ENCODE measurements at regions not wholly inside any gene's neighbourhood (a gene's known extent, or its start where the extent isn't known, plus 50 kb on each side); places are given as distances from the start of the nearest gene placed in this dataset.

DNA sequence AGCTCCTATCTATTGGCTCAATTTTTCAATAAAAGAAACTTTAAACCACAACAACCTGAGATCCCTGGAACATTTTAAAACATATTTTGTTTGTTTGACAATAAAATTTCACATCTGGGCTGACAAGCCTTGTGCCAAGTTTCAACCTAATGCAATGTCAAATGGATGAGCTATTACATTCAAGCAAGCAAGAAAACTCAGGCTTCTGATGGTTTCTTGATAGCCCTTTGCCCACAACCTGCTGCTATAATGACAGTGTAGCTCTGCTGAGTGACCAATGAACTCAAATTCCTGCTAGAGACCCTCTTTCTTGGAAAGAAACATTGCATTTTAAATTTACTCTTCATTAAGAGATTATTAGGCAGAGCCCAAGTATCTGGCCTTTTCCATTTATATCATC lies 472.9 kb downstream of the ARHGEF28 start:
- no peak for TF ChIP-seq CTCF (IDR thresholded peaks at IDR 0.05; ENCODE audit: borderline replicate concordance, extremely low read depth, insufficient read depth)
- no peak for FAIRE-seq
- intact Hi-C loops (cut with DNase I) = no loop called here
- Histone ChIP-seq H3K27ac (ENCODE audit: low read depth in 2 of 2, low read length in 2 of 2) (no peak overlapping the region), H3K36me3 (ENCODE audit: control insufficient read depth in 2 of 3, insufficient read depth in 3 of 3, low read length in 3 of 3) (no peaks in the 10 kb centered on the region), H3K9ac (ENCODE audit: low read length in 3 of 3) (no peak overlapping the region), H3K4me3 (ENCODE audit: low read length in 3 of 3) (no peak overlapping the region), H3K27me3 (ENCODE audit: control insufficient read depth, insufficient read depth, low read length) (no peaks in the 10 kb centered on the region), H3K4me1 (ENCODE audit: control insufficient read depth in 2 of 3, insufficient read depth in 2 of 3, low read depth in 1 of 3, low read length in 3 of 3) (peaks cover 0 to 5% (median 0%) of the 10 kb centered on the region in 3 donors), H3K9me3 (ENCODE audit: control insufficient read depth in 2 of 3, insufficient read depth in 1 of 3, low read length in 3 of 3) (peaks cover 0 to 4% (median 0%) of the 10 kb centered on the region in 3 donors)
- peak in 1 of 5 donors; percentile 45 for DNase-seq

DNA sequence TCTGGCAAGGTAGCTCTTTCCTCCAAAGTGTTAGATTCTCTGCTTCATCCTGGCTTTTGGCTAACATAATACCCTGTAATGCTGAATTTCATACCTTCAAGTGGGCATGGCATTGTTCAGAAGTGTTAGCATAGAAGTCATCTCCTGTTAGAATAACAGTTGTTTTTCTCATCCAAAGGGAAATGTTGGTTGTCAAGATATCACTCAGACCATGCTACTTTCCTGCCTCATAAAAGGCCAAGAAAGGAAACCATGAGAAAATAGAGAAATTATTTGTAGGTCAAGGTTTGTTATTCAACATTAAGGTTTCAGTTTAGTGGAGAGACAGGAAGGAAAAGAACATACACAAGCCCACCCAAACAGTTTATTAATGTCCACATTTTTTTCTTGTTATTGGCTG lies 472.5 kb downstream of the ARHGEF28 start:
- peak in 1 of 5 donors; percentile 56 for DNase-seq
- intact Hi-C loops (cut with DNase I) = no loop called here
- H3K27ac ChIP-seq (ENCODE audit: low read depth in 2 of 2, low read length in 2 of 2) = no peak overlapping the region
- no peak for TF ChIP-seq CTCF (IDR thresholded peaks at IDR 0.05; ENCODE audit: borderline replicate concordance, extremely low read depth, insufficient read depth)
- no peak overlapping the region for H3K4me3 ChIP-seq (ENCODE audit: low read length in 3 of 3)
- no peaks in the 10 kb centered on the region for H3K27me3 ChIP-seq (ENCODE audit: control insufficient read depth, insufficient read depth, low read length)
- H3K36me3 ChIP-seq (ENCODE audit: control insufficient read depth in 2 of 3, insufficient read depth in 3 of 3, low read length in 3 of 3) = no peaks in the 10 kb centered on the region
- H3K9me3 ChIP-seq (ENCODE audit: control insufficient read depth in 2 of 3, insufficient read depth in 1 of 3, low read length in 3 of 3) = peaks cover 0 to 4% (median 0%) of the 10 kb centered on the region in 3 donors
- no peak for FAIRE-seq
- no peak overlapping the region for H3K9ac ChIP-seq (ENCODE audit: low read length in 3 of 3)
- peaks cover 0 to 5% (median 0%) of the 10 kb centered on the region in 3 donors for H3K4me1 ChIP-seq (ENCODE audit: control insufficient read depth in 2 of 3, insufficient read depth in 2 of 3, low read depth in 1 of 3, low read length in 3 of 3)

DNA sequence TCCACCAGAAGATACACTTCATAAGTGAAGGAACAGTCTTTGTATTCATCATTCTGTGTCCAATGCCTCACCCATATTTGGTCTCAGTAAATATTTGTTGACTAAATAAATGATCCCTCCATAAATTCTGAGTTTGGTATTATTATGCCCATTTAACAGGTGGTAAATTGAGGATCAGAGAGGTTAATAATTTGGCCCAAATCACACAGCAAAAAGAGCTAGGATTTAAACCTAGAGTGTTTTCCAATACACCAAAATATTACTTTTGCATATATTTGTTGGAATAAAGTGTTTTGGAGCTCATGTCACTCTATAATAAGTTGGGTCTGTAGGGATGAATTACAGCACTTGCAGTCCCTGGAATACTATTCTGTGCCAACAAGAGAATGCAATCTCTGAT lies 470.3 kb downstream of the ARHGEF28 start:
- no peak overlapping the region for H3K27ac ChIP-seq (ENCODE audit: low read depth in 2 of 2, low read length in 2 of 2)
- H3K4me1 ChIP-seq (ENCODE audit: control insufficient read depth in 2 of 3, insufficient read depth in 2 of 3, low read depth in 1 of 3, low read length in 3 of 3) = peaks cover 0 to 5% (median 0%) of the 10 kb centered on the region in 3 donors
- TF ChIP-seq CTCF (IDR thresholded peaks at IDR 0.05; ENCODE audit: borderline replicate concordance, extremely low read depth, insufficient read depth) = no peak
- FAIRE-seq (no peak), DNase-seq (no peak)
- H3K27me3 ChIP-seq (ENCODE audit: control insufficient read depth, insufficient read depth, low read length) = no peaks in the 10 kb centered on the region
- intact Hi-C loops (cut with DNase I) = no loop called here
- peaks cover 0 to 4% (median 0%) of the 10 kb centered on the region in 3 donors for H3K9me3 ChIP-seq (ENCODE audit: control insufficient read depth in 2 of 3, insufficient read depth in 1 of 3, low read length in 3 of 3)
- H3K36me3 ChIP-seq (ENCODE audit: control insufficient read depth in 2 of 3, insufficient read depth in 3 of 3, low read length in 3 of 3) = no peaks in the 10 kb centered on the region
- no peak overlapping the region for H3K4me3 ChIP-seq (ENCODE audit: low read length in 3 of 3)
- H3K9ac ChIP-seq (ENCODE audit: low read length in 3 of 3) = no peak overlapping the region

DNA sequence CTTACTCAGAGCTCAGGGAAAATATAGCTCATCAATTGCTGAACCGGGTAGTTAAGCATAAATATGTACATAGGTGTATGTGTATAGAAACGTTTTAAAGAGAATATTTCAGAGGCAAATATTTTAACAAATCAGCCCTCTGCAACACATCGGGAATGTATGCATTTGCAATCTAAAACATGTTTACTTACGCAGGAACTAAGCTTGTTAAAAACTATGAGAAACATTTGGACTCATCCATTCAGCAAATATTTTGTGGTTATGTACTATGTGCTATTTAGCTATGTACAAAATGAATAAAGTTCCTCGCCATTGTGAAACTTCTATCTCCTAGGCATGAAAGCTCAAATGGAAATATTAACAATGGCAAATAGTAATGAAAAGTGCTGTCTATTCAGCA lies 469.9 kb downstream of the ARHGEF28 start:
- Histone ChIP-seq H3K9me3 (ENCODE audit: control insufficient read depth in 2 of 3, insufficient read depth in 1 of 3, low read length in 3 of 3) (peaks cover 0 to 4% (median 0%) of the 10 kb centered on the region in 3 donors), H3K36me3 (ENCODE audit: control insufficient read depth in 2 of 3, insufficient read depth in 3 of 3, low read length in 3 of 3) (no peaks in the 10 kb centered on the region), H3K27ac (ENCODE audit: low read depth in 2 of 2, low read length in 2 of 2) (no peak overlapping the region), H3K27me3 (ENCODE audit: control insufficient read depth, insufficient read depth, low read length) (no peaks in the 10 kb centered on the region), H3K9ac (ENCODE audit: low read length in 3 of 3) (no peak overlapping the region), H3K4me1 (ENCODE audit: control insufficient read depth in 2 of 3, insufficient read depth in 2 of 3, low read depth in 1 of 3, low read length in 3 of 3) (peaks cover 0 to 5% (median 0%) of the 10 kb centered on the region in 3 donors), H3K4me3 (ENCODE audit: low read length in 3 of 3) (no peak overlapping the region)
- intact Hi-C loops (cut with DNase I) = no loop called here
- FAIRE-seq = no peak
- TF ChIP-seq CTCF (IDR thresholded peaks at IDR 0.05; ENCODE audit: borderline replicate concordance, extremely low read depth, insufficient read depth) = no peak
- DNase-seq = no peak

Data from kidney (tissue), 13 donors.